ENCODE measurements at regions not wholly inside any gene's neighbourhood (a gene's known extent, or its start where the extent isn't known, plus 50 kb on each side); places are given as distances from the start of the nearest gene placed in this dataset.

GRCh38 chr16:52283584-52284375, 263.2 kb downstream of the TOX3 start:
- TF ChIP-seq CTCF (IDR thresholded peaks at IDR 0.05 in 8 of 11, conservative IDR thresholded peaks at IDR 0.05 in 3 of 11) (no peak), POLR2A (IDR thresholded peaks at IDR 0.05) (no peak)
